ENCODE measurements at regions not wholly inside any gene's neighbourhood (a gene's known extent, or its start where the extent isn't known, plus 50 kb on each side); places are given as distances from the start of the nearest gene placed in this dataset.

GRCh38 chr10:53697038-53697437 lies 924.5 kb upstream of the MBL2 start:
- ATAC-seq (no peak), DNase-seq (no peak)
- Histone ChIP-seq H3K4me1 (no peaks in the 10 kb centered on the region), H3K27ac (no peak overlapping the region), H3K27me3 (no peaks in the 10 kb centered on the region), H3K4me3 (no peak overlapping the region), H3K9me3 (no peaks in the 10 kb centered on the region), H3K36me3 (no peaks in the 10 kb centered on the region)
- in situ Hi-C loops (cut with MboI; ENCODE audit: low sequenced_read_pairs in 4 of 4) (no loop called here), intact Hi-C loops (cut with DNase I; ENCODE audit: low total_unique reads) (no loop called here)
- TF ChIP-seq POLR2A (IDR thresholded peaks at IDR 0.05) (no peak), CTCF (IDR thresholded peaks at IDR 0.05 in 4 of 5, conservative IDR thresholded peaks at IDR 0.05 in 1 of 5) (no peak)

- Histone ChIP-seq H3K27ac (no peak overlapping the region), H3K9me3 (no peaks in the 10 kb centered on the region), H3K27me3 (no peaks in the 10 kb centered on the region), H3K36me3 (no peaks in the 10 kb centered on the region), H3K4me3 (no peak overlapping the region), H3K4me1 (no peaks in the 10 kb centered on the region)
- intact Hi-C loops (cut with DNase I; ENCODE audit: low total_unique reads), result no loop called here
- ATAC-seq, result no peak
- DNase-seq, result no peak
- in situ Hi-C loops (cut with MboI; ENCODE audit: low sequenced_read_pairs in 4 of 4), result no loop called here
- no peak for TF ChIP-seq POLR2A (IDR thresholded peaks at IDR 0.05)
- TF ChIP-seq CTCF (IDR thresholded peaks at IDR 0.05 in 4 of 5, conservative IDR thresholded peaks at IDR 0.05 in 1 of 5), result no peak
These were observed 918.1 kb upstream of the MBL2 start for GRCh38 chr10:53690524-53691240.

GRCh38 chr10:53687800-53688199 lies 915.2 kb upstream of the MBL2 start:
- no peak for ATAC-seq
- in situ Hi-C loops (cut with MboI; ENCODE audit: low sequenced_read_pairs in 4 of 4), result no loop called here
- H3K27ac ChIP-seq, result no peak overlapping the region
- H3K36me3 ChIP-seq, result no peaks in the 10 kb centered on the region
- DNase-seq, result no peak
- TF ChIP-seq POLR2A (IDR thresholded peaks at IDR 0.05) (no peak), CTCF (IDR thresholded peaks at IDR 0.05 in 4 of 5, conservative IDR thresholded peaks at IDR 0.05 in 1 of 5) (no peak)
- intact Hi-C loops (cut with DNase I; ENCODE audit: low total_unique reads), result no loop called here
- H3K4me3 ChIP-seq, result no peak overlapping the region
- no peaks in the 10 kb centered on the region for H3K27me3 ChIP-seq
- no peaks in the 10 kb centered on the region for H3K4me1 ChIP-seq
- no peaks in the 10 kb centered on the region for H3K9me3 ChIP-seq

- no peaks in the 10 kb centered on the region for H3K9me3 ChIP-seq
- intact Hi-C loops (cut with DNase I; ENCODE audit: low total_unique reads), result no loop called here
- TF ChIP-seq CTCF (IDR thresholded peaks at IDR 0.05 in 4 of 5, conservative IDR thresholded peaks at IDR 0.05 in 1 of 5) (no peak), POLR2A (IDR thresholded peaks at IDR 0.05) (no peak)
- in situ Hi-C loops (cut with MboI; ENCODE audit: low sequenced_read_pairs in 4 of 4), result no loop called here
- no peak for DNase-seq
- no peaks in the 10 kb centered on the region for H3K36me3 ChIP-seq
- no peak overlapping the region for H3K4me3 ChIP-seq
- ATAC-seq, result no peak
- H3K4me1 ChIP-seq, result no peaks in the 10 kb centered on the region
- no peaks in the 10 kb centered on the region for H3K27me3 ChIP-seq
- H3K27ac ChIP-seq, result no peak overlapping the region
These were observed 910.3 kb upstream of the MBL2 start for GRCh38 chr10:53682885-53683284.

GRCh38 chr10:53682458-53682857 lies 909.9 kb upstream of the MBL2 start:
- ATAC-seq, result no peak
- Histone ChIP-seq H3K4me1 (no peaks in the 10 kb centered on the region), H3K9me3 (no peaks in the 10 kb centered on the region), H3K27me3 (no peaks in the 10 kb centered on the region), H3K27ac (no peak overlapping the region), H3K4me3 (no peak overlapping the region), H3K36me3 (no peaks in the 10 kb centered on the region)
- in situ Hi-C loops (cut with MboI; ENCODE audit: low sequenced_read_pairs in 4 of 4), result no loop called here
- TF ChIP-seq CTCF (IDR thresholded peaks at IDR 0.05 in 4 of 5, conservative IDR thresholded peaks at IDR 0.05 in 1 of 5) (no peak), POLR2A (IDR thresholded peaks at IDR 0.05) (no peak)
- no peak for DNase-seq
- intact Hi-C loops (cut with DNase I; ENCODE audit: low total_unique reads), result no loop called here
